ENCODE measurements at regions not wholly inside any gene's neighbourhood (a gene's known extent, or its start where the extent isn't known, plus 50 kb on each side); places are given as distances from the start of the nearest gene placed in this dataset.

DNA sequence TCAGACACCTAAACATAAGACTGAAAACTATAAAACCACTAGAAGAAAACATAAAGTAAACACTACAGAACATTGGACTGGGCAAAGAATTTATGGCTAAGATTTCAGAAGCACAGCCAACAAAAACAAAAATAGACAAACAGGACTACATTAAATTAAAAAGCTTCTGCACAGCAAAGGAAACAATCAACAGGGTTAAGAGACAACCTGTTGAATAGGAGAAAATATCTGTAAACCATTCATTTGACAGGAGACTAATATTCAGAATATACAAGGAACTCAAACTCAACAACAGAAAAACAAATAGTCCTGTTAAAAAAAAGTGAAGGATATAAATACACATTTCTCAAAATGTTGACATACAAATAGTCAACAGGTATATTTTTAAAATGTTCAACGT, 106.7 kb upstream of the FANCL start:
- no peak for TF ChIP-seq EZH2 (optimal IDR thresholded peaks at IDR 0.05; ENCODE audit: low read depth, low read length)
- TF ChIP-seq, protein P1, sequence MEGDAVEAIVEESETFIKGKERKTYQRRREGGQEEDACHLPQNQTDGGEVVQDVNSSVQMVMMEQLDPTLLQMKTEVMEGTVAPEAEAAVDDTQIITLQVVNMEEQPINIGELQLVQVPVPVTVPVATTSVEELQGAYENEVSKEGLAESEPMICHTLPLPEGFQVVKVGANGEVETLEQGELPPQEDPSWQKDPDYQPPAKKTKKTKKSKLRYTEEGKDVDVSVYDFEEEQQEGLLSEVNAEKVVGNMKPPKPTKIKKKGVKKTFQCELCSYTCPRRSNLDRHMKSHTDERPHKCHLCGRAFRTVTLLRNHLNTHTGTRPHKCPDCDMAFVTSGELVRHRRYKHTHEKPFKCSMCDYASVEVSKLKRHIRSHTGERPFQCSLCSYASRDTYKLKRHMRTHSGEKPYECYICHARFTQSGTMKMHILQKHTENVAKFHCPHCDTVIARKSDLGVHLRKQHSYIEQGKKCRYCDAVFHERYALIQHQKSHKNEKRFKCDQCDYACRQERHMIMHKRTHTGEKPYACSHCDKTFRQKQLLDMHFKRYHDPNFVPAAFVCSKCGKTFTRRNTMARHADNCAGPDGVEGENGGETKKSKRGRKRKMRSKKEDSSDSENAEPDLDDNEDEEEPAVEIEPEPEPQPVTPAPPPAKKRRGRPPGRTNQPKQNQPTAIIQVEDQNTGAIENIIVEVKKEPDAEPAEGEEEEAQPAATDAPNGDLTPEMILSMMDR (IDR thresholded peaks at IDR 0.05; ENCODE audit: low read length) = no peak

Data from MM.1S (cell line).